ENCODE measurements at regions not wholly inside any gene's neighbourhood (a gene's known extent, or its start where the extent isn't known, plus 50 kb on each side); places are given as distances from the start of the nearest gene placed in this dataset.
"Not testable (repeated sequence)": the region's sequence is repeated elsewhere in the genome, so short reads cannot be mapped to it uniquely, and the experiment has no call there.

DNA sequence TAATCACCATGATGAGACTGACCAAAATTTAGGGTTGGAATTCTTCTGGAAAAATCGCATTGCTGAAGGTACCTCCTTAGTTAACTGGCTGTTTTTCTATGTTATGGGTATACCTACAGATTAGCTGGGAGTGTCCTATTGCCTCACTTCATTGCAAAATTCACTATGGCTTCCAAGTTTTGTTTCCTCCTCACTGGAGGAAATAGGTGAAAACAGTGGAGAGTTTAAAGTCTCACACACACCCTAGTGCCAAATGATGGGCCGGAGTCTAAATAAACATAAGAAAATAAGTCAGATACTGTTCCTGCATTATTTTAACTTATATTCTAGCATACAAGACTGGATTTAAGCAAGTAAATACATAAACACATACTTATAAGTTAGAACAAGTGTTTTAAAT, 98.2 kb downstream of the AHR start:
- no peak for DNase-seq

DNA sequence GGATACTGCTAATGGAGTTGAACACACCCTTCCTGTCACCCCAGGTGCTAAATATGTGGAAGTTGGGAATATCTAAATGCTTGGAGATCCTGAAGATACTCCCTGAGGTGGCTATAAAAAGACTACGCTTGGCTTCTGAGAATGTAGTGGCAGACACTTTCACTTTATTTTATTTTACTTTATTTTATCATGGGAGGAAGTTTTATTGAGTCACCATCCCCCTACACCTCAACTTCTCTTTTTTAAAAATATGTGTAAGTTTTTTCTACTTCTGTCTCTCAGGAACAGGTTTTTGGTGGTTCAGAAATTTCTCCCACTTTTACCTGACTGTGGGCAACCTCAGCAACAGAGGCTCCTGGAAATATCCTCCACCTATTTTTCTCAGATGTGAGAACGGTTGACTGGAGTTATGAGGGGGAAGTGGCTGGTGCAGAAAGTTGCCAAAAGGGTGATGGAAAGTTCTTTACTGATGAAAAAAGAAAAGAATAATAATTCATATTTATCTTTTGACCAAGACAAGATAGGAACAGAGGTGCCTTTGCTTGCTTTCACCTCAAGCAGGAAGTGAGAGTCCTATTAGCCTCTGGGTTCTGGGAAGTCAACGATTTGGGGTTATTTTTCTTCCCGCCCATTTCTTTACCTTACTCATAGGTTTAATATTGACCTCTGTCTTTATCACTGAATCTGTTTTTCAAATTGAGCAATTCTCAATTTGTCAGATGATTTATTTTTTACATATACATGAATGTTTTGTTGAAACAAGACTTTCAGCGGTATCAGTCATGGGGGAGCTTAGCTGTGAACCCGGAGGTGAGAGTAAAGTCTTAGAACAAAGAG, 103.6 kb downstream of the AHR start:
- DNase-seq: no peak

GRCh38 chr7:17402628-17403278, 104.3 kb downstream of the AHR start:
- no peak for DNase-seq

- no peak for DNase-seq
These were observed 105.6 kb downstream of the AHR start for GRCh38 chr7:17404006-17404405.

DNA sequence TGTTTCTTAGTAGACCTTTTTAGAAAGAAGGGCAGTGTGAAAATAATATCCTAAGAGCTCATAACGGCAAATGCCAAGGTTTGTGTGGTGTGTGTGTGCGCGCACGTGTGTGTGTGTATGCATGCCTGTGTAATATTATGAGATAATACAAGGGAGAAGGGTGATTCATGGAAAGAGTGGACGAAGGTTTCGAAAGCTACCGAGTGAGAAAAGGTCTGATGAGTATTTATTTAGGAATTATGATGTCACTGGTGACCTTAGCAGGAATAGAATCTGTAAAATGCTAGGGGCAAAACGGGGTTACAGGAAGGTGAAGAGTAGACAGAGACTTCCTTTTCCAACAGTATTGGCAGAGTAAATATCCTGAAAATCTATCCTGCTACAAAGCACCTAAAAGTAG, 107.3 kb downstream of the AHR start:
- DNase-seq: no peak

GRCh38 chr7:17406738-17407137, 108.3 kb downstream of the AHR start:
- no peak for DNase-seq

DNA sequence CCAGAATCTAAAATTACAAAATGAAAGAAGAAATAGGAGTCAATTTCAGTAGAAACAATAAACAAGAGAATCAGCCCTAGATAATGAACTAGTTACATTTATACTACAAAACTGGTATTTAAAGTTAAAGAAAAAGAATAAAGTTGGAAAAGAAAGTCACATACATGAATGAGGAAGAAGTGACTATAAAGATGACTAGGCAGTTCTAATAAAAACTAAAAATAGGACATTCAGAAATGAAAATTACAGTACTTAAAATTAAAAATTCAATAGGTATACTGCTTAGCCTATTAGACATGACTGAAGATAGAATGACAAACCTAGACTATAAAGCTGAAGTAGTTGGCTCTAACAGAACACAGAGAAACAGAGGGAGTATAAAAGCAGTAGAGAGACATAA, 108.8 kb downstream of the AHR start:
- no peak for DNase-seq

GRCh38 chr7:17408245-17408903, 109.9 kb downstream of the AHR start:
- DNase-seq: no peak

GRCh38 chr7:17408904-17409290, 110.4 kb downstream of the AHR start:
- DNase-seq: no peak

GRCh38 chr7:17411922-17412321, 113.5 kb downstream of the AHR start:
- DNase-seq: no peak

- DNase-seq: no peak
These were observed 114.4 kb downstream of the AHR start for GRCh38 chr7:17412883-17413282.

GRCh38 chr7:17415955-17416354, 117.5 kb downstream of the AHR start:
- no peak for DNase-seq

GRCh38 chr7:17420308-17421015, 122.0 kb downstream of the AHR start:
- DNase-seq: not testable (repeated sequence)

GRCh38 chr7:17421941-17422340, 123.5 kb downstream of the AHR start:
- DNase-seq: no peak

GRCh38 chr7:17422966-17423365, 124.5 kb downstream of the AHR start:
- DNase-seq: no peak

DNA sequence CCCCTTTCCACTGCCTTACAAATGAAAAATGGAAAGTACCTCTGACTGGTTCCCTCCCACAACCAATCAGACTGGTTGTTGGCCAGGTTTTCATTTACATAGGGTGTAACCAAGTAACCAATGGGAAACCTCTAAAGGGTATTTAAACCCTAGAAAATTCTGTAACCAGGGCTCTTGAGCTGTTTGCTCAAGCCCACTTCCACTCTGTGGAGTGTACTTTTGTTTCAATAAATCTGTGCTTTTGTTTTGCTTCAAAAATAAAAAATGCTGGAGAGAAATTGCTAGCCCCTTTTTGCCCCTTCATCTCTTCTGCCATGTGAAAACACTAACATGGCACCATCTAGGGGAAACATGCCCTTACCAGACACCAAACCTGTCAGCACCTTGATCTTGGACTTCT, 129.5 kb downstream of the AHR start:
- DNase-seq: no peak

GRCh38 chr7:17429579-17429978, 131.1 kb downstream of the AHR start:
- no peak for DNase-seq

DNA sequence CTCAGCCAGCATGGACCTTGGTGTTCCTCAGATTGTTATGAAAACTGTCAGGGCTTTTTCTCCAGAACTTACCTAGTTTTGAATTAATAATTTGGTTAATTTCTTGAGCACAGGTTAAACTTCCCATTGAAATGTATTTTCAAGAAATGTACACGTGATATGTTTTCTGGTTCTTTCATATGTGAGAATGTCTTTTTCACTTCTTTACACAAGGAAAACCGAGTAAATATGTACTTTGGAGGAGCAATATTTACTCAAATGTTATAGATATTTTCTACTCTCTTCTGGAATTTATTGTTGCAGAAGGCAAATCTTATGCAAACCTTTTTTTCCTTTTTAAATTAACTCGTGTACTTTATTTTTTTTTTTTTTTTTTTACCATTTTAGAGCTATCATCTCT, 134.3 kb downstream of the AHR start:
- DNase-seq: no peak

DNA sequence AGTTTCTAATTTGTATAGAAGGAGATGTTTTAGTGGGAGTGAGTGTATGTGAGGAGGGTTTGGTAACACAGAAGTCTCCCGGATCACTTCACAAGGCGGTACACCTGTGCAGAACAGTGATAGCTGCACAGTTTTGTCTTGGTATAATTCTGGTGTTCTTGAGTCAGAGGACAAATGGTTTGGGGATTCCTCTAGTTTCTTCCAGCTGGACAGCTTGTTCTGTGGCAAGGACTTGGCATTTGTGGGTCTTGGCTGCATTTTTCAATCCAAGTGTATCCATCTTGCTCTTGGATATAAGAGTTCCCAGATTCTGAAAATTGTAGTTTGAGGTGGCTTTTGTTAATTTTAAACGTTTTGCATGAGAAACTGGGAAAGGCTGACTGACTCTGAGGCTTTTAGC, 135.7 kb downstream of the AHR start:
- DNase-seq: no peak

DNA sequence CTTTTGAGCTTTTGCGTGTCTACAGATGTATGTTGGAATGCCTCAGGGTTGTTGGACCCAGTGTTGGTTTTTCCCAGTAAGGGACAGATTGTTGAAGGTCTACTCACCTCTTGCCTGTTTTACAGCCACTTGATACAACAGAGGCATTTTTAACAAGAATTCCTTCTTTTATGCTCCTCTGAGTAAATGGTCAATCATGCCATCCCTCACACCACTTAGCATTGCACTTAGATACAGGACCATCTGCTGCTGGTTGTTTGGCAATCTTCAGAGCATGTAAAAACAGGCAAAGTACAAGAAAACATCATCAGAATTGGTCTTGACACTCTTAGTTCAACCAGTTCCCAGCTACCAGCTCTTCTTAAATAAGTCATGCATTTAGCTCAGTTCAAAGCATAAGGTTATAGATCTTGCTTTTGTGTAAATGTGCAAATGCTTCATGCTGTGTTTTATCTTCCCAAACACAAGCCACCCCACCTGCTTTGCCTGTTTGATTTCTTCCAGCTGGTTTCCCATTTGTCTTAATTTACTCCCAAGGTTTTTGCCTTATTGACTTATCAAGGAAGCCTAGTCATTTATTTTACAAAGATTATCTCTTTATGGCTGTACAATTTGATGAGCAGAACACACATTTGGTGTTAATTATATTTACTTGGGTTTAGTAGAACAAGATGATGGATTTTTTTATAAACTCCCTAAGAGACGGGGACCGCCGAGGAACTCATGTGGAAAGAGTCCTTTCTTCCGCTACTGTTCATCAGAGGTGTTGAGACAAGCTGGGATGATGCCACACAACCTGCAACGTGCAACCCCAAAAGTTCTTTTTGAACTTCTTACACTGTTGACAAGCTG, 136.6 kb downstream of the AHR start:
- no peak for DNase-seq

DNA sequence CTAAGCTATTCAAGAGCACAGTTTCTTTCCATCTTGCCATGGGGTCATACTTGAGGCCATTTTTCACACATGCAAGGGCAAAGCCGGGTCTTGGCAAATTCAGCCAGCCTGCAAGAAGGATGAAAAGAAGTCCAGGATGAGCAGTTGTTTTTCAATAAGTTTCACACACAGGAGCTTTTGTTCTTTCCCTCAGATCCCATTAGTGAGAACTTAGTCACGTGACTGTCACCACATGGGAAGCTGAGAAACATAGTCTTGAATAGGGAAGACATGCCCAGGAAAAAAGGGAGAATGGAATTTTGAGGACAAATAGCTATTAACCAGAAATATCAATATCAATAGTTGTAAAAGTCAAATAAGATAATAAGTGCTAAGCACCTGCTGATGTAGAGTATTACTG, 137.7 kb downstream of the AHR start:
- DNase-seq: no peak

- no peak for DNase-seq
These were observed 139.1 kb downstream of the AHR start for GRCh38 chr7:17437586-17437985.
